Skin epidermis (tissue), 12 donors: ENCODE measurements at regions not wholly inside any gene's neighbourhood (a gene's known extent, or its start where the extent isn't known, plus 50 kb on each side); places are given as distances from the start of the nearest gene placed in this dataset.

Experiments
- H3K27ac ChIP-seq, 21 experiments: fragments of 200-600 bp; sonication (generic) in 11 of 21; one replicate each; pipeline ENCODE4 v1.5.0; 2020; ENCODE audit warnings: mild to moderate bottlenecking in 3 of 21, inconsistent platforms in 2 of 21, moderate library complexity in 2 of 21
- H3K4me3 ChIP-seq, 7 experiments: fragments of 200-600 bp; sonication (generic) in 2 of 7; one replicate each; pipeline ENCODE4 v1.5.0; 2020; ENCODE audit warnings: inconsistent platforms in 2 of 7, mild to moderate bottlenecking in 2 of 7, moderate library complexity in 1 of 7

- Histone ChIP-seq H3K27ac (peak overlapping the region in 1 of 21 experiments; percentile 35), H3K4me3 (no peak overlapping the region)
These were observed 87.2 kb upstream of the DUSP5 start for GRCh38 chr10:110410329-110411046.

GRCh38 chr10:110411047-110411410 lies 86.7 kb upstream of the DUSP5 start:
- no peak overlapping the region for H3K4me3 ChIP-seq
- no peak overlapping the region for H3K27ac ChIP-seq

- H3K27ac ChIP-seq: peak overlapping the region in 1 of 21 experiments; percentile 9
- H3K4me3 ChIP-seq: no peak overlapping the region
These were observed 84.5 kb upstream of the DUSP5 start for GRCh38 chr10:110413049-110413783.

- peak overlapping the region in 3 of 21 experiments; percentile 11 to 55 (median 11) for H3K27ac ChIP-seq
These were observed 83.7 kb upstream of the DUSP5 start for GRCh38 chr10:110413903-110414547.

GRCh38 chr10:110414548-110415309 lies 83.0 kb upstream of the DUSP5 start:
- peak overlapping the region in 4 of 21 experiments; percentile 11 to 55 (median 29) for H3K27ac ChIP-seq
- no peak overlapping the region for H3K4me3 ChIP-seq

More at GRCh38 chr10:110413903-110414547, 83.7 kb upstream of the DUSP5 start:
- H3K4me3 ChIP-seq: no peak overlapping the region

- Histone ChIP-seq H3K27ac (peak overlapping the region in 2 of 21 experiments; percentile 47), H3K4me3 (no peak overlapping the region)
These were observed 81.9 kb upstream of the DUSP5 start for GRCh38 chr10:110415809-110416208.

GRCh38 chr10:110416776-110417711 lies 80.7 kb upstream of the DUSP5 start:
- no peak overlapping the region for H3K4me3 ChIP-seq
- peak overlapping the region in 3 of 21 experiments; percentile 19 to 47 (median 21) for H3K27ac ChIP-seq

- H3K27ac ChIP-seq: no peak overlapping the region
- H3K4me3 ChIP-seq: no peak overlapping the region
These were observed 79.5 kb upstream of the DUSP5 start for GRCh38 chr10:110418218-110418617.

GRCh38 chr10:110419265-110419664 lies 78.4 kb upstream of the DUSP5 start:
- Histone ChIP-seq H3K4me3 (no peak overlapping the region), H3K27ac (no peak overlapping the region)

GRCh38 chr10:110420401-110421193 lies 77.1 kb upstream of the DUSP5 start:
- Histone ChIP-seq H3K27ac (no peak overlapping the region), H3K4me3 (no peak overlapping the region)

GRCh38 chr10:110421512-110422138 lies 76.1 kb upstream of the DUSP5 start:
- Histone ChIP-seq H3K27ac (no peak overlapping the region), H3K4me3 (no peak overlapping the region)

- Histone ChIP-seq H3K27ac (no peak overlapping the region), H3K4me3 (no peak overlapping the region)
These were observed 75.2 kb upstream of the DUSP5 start for GRCh38 chr10:110422548-110422947.

- H3K27ac ChIP-seq: no peak overlapping the region
- H3K4me3 ChIP-seq: no peak overlapping the region
These were observed 74.1 kb upstream of the DUSP5 start for GRCh38 chr10:110423650-110424049.

- H3K27ac ChIP-seq: peak overlapping the region in 2 of 21 experiments; percentile 54 to 55
- H3K4me3 ChIP-seq: no peak overlapping the region
These were observed 71.9 kb upstream of the DUSP5 start for GRCh38 chr10:110425684-110426293.

GRCh38 chr10:110426294-110427181 lies 71.2 kb upstream of the DUSP5 start:
- Histone ChIP-seq H3K27ac (peak overlapping the region in 8 of 21 experiments; percentile 2 to 55 (median 14)), H3K4me3 (no peak overlapping the region)

- Histone ChIP-seq H3K4me3 (no peak overlapping the region), H3K27ac (peak overlapping the region in 2 of 21 experiments; percentile 22 to 30)
These were observed 68.4 kb upstream of the DUSP5 start for GRCh38 chr10:110429301-110429700.
